Tibial artery (tissue), 4 donors: ENCODE measurements at regions not wholly inside any gene's neighbourhood (a gene's known extent, or its start where the extent isn't known, plus 50 kb on each side); places are given as distances from the start of the nearest gene placed in this dataset.

Source experiments
- DNase-seq, 2 donors: peaks; one replicate each; pipeline ENCODE4 v3.0.0-alpha.2; 2019
- H3K27ac ChIP-seq, 2 donors: fragments of 200-600 bp; sonication (generic) in 1 of 2; 1 replicate in 1 of 2; 2 replicates in 1 of 2; pipeline ENCODE4 v1.5.1; 2018 to 2019; ENCODE audit warnings: mild to moderate bottlenecking in 1 of 2
- H3K27me3 ChIP-seq, 2 donors: fragments of 200-600 bp; sonication (generic) in 1 of 2; one replicate each; pipeline versions ENCODE4 v1.5.1 to v1.6.0; 2016 to 2019
- H3K36me3 ChIP-seq, 3 donors: fragments of 200-600 bp; sonication (generic) in 2 of 3; one replicate each; pipeline ENCODE4 v1.5.1; 2016 to 2019; ENCODE audit warnings: mild to moderate bottlenecking in 2 of 3
- H3K4me1 ChIP-seq, 4 donors: fragments of 200-600 bp; sonication (generic) in 2 of 4; 1 replicate in 3 of 4; 2 replicates in 1 of 4; pipeline ENCODE4 v1.5.1; 2016 to 2019
- H3K4me3 ChIP-seq, 2 donors: fragments of 200-600 bp; sonication (generic) in 1 of 2; 1 replicate in 1 of 2; 2 replicates in 1 of 2; pipeline ENCODE4 v1.5.1; 2018 to 2019; ENCODE audit warnings: mild to moderate bottlenecking in 2 of 2
- H3K9me3 ChIP-seq, 3 donors: fragments of 200-600 bp; sonication (generic) in 1 of 3; one replicate each; pipeline ENCODE4 v1.5.1; 2016 to 2019
- CTCF ChIP-seq, 2 experiments: fragments of 200-600 bp in 1 of 2; fragments of 450-650 bp in 1 of 2; IDR thresholded peaks; one replicate each; pipeline ENCODE4 v1.5.1; 2017 to 2019; ENCODE audit warnings: antibody characterized with exemption in 2 of 2, mild to moderate bottlenecking in 1 of 2, moderate library complexity in 1 of 2
- intact Hi-C: fragments of 100-400 bp; cut with DNase I; formaldehyde crosslinking; loops from one replicate; pipeline ENCODE4 v1.15.0; 2023; ENCODE audit warnings: low total_unique reads

GRCh38 chr20:43863821-43864544 lies 50.7 kb upstream of the TOX2 start:
- H3K27ac ChIP-seq, result no peak overlapping the region
- no peaks in the 10 kb centered on the region for H3K9me3 ChIP-seq
- H3K4me1 ChIP-seq, result no peaks in the 10 kb centered on the region
- no peak overlapping the region for H3K4me3 ChIP-seq
- intact Hi-C loops, result no loop called here
- no peak for TF ChIP-seq CTCF (IDR thresholded peaks at IDR 0.05)
- no peak for DNase-seq
- H3K27me3 ChIP-seq, result no peaks in the 10 kb centered on the region
- H3K36me3 ChIP-seq, result no peaks in the 10 kb centered on the region

- DNase-seq, result no peak
- Histone ChIP-seq H3K27me3 (no peaks in the 10 kb centered on the region), H3K4me1 (no peaks in the 10 kb centered on the region), H3K9me3 (no peaks in the 10 kb centered on the region), H3K36me3 (no peaks in the 10 kb centered on the region), H3K27ac (no peak overlapping the region), H3K4me3 (no peak overlapping the region)
- TF ChIP-seq CTCF (IDR thresholded peaks at IDR 0.05), result no peak
- intact Hi-C loops, result no loop called here
These were observed 51.3 kb upstream of the TOX2 start for GRCh38 chr20:43863330-43863729.

- intact Hi-C loops, result no loop called here
- no peak for DNase-seq
- Histone ChIP-seq H3K27ac (no peak overlapping the region), H3K27me3 (no peaks in the 10 kb centered on the region), H3K4me3 (no peak overlapping the region), H3K9me3 (no peaks in the 10 kb centered on the region), H3K36me3 (no peaks in the 10 kb centered on the region), H3K4me1 (no peaks in the 10 kb centered on the region)
- TF ChIP-seq CTCF (IDR thresholded peaks at IDR 0.05), result no peak
These were observed 52.2 kb upstream of the TOX2 start for GRCh38 chr20:43862438-43862837.

GRCh38 chr20:43859994-43860393 lies 54.7 kb upstream of the TOX2 start:
- Histone ChIP-seq H3K9me3 (no peaks in the 10 kb centered on the region), H3K4me3 (no peak overlapping the region), H3K27ac (no peak overlapping the region), H3K4me1 (no peaks in the 10 kb centered on the region), H3K36me3 (no peaks in the 10 kb centered on the region), H3K27me3 (no peaks in the 10 kb centered on the region)
- intact Hi-C loops, result no loop called here
- no peak for TF ChIP-seq CTCF (IDR thresholded peaks at IDR 0.05)
- no peak for DNase-seq

GRCh38 chr20:43857932-43858331 lies 56.7 kb upstream of the TOX2 start:
- Histone ChIP-seq H3K4me3 (no peak overlapping the region), H3K27ac (no peak overlapping the region), H3K27me3 (no peaks in the 10 kb centered on the region), H3K9me3 (no peaks in the 10 kb centered on the region), H3K4me1 (no peaks in the 10 kb centered on the region), H3K36me3 (no peaks in the 10 kb centered on the region)
- no peak for DNase-seq
- intact Hi-C loops, result no loop called here
- no peak for TF ChIP-seq CTCF (IDR thresholded peaks at IDR 0.05)

- DNase-seq, result no peak
- H3K4me1 ChIP-seq, result no peaks in the 10 kb centered on the region
- H3K27me3 ChIP-seq, result no peaks in the 10 kb centered on the region
- no peaks in the 10 kb centered on the region for H3K36me3 ChIP-seq
- intact Hi-C loops, result no loop called here
- no peak overlapping the region for H3K27ac ChIP-seq
- no peak overlapping the region for H3K4me3 ChIP-seq
- TF ChIP-seq CTCF (IDR thresholded peaks at IDR 0.05), result no peak
- no peaks in the 10 kb centered on the region for H3K9me3 ChIP-seq
These were observed 57.5 kb upstream of the TOX2 start for GRCh38 chr20:43857127-43857526.
